H1 (cell line): ENCODE measurements at regions not wholly inside any gene's neighbourhood (a gene's known extent, or its start where the extent isn't known, plus 50 kb on each side); places are given as distances from the start of the nearest gene placed in this dataset.

ENCODE experiments used
- CTCF ChIA-PET: fragments of 300-600 bp; sonication (Branson Sonifier 250); formaldehyde crosslinking; loops from one replicate; lab custom pipeline; 2021; ENCODE audit not compliant: partially characterized antibody; lab: Charles Lee
- POLR2A ChIA-PET: fragments of 300-600 bp; sonication (Branson Sonifier 250); formaldehyde crosslinking; loops from one replicate; lab custom pipeline; 2021; ENCODE audit warnings: inconsistent platforms; ENCODE audit not compliant: partially characterized antibody; lab: Charles Lee
- DNase-seq, 2 experiments: peaks; one replicate each; pipeline versions ENCODE4 v3.0.0 to v3.0.0-alpha.2; 2010 to 2022; ENCODE audit warnings: low spot score in 2 of 2, low read depth in 1 of 2, mixed read lengths in 1 of 2
- FAIRE-seq: peaks from 2 replicates; lab custom pipeline; 2011; peaks lifted over from hg19 to GRCh38; lab: Jason Lieb, UNC
- H2AFZ ChIP-seq: 2 replicates; pipeline ENCODE4 v1.8.1; 2012; ENCODE audit warnings: low read length, inconsistent platforms
- H2AK5ac ChIP-seq: 2 replicates; pipeline ENCODE4 v1.6.1; 2013; ENCODE audit warnings: low read depth, low read length
- H2BK120ac ChIP-seq: replicated peaks from 2 replicates; pipeline ENCODE3; 2013; ENCODE audit warnings: low read depth, low read length, inconsistent platforms
- H2BK12ac ChIP-seq: 2 replicates; pipeline ENCODE4 v1.6.1; 2013; ENCODE audit warnings: low read depth, low read length
- H2BK15ac ChIP-seq: 2 replicates; pipeline ENCODE4 v1.6.1; 2013; ENCODE audit warnings: low read length
- H2BK20ac ChIP-seq: 2 replicates; pipeline ENCODE4 v1.6.1; 2013; ENCODE audit warnings: low read length
- H2BK5ac ChIP-seq: 2 replicates; pipeline ENCODE4 v1.6.1; 2013; ENCODE audit warnings: low read depth, low read length
- H3K14ac ChIP-seq: 2 replicates; pipeline ENCODE4 v1.6.1; 2013; ENCODE audit warnings: inconsistent platforms; ENCODE audit not compliant: insufficient read length
- H3K18ac ChIP-seq: 2 replicates; pipeline ENCODE4 v1.6.1; 2013; ENCODE audit warnings: low read length; ENCODE audit errors: extremely low read depth
- H3K23ac ChIP-seq: 2 replicates; pipeline ENCODE4 v1.6.1; 2013; ENCODE audit warnings: inconsistent platforms; ENCODE audit not compliant: insufficient read length
- H3K23me2 ChIP-seq: 2 replicates; pipeline ENCODE4 v1.6.1; 2013; ENCODE audit warnings: low read depth, low read length
- H3K27ac ChIP-seq: 2 replicates; pipeline ENCODE4 v1.6.1; 2011; ENCODE audit warnings: low read depth, low read length, inconsistent platforms
- H3K27me3 ChIP-seq, 4 experiments: replicated peaks in 1 of 4; 1 replicate in 1 of 4; 2 replicates in 3 of 4; pipeline versions ENCODE4 v1.6.1 to v1.8.1; 2011 to 2013; ENCODE audit warnings: low read length in 3 of 4, mild to moderate bottlenecking in 3 of 4, inconsistent platforms in 2 of 4, mixed read lengths in 2 of 4, moderate library complexity in 1 of 4; ENCODE audit not compliant: control insufficient read depth in 3 of 4, insufficient read depth in 3 of 4; ENCODE audit errors: extremely low read depth in 1 of 4
- H3K36me3 ChIP-seq, 4 experiments: 2 replicates each; pipeline versions ENCODE4 v1.6.1 to v1.8.1; 2011 to 2013; ENCODE audit warnings: mild to moderate bottlenecking in 4 of 4, low read length in 3 of 4, moderate library complexity in 2 of 4, control low read depth in 1 of 4, inconsistent platforms in 1 of 4; ENCODE audit not compliant: insufficient read depth in 4 of 4, control insufficient read depth in 2 of 4
- H3K4ac ChIP-seq: replicated peaks from 2 replicates; pipeline ENCODE3; 2013; ENCODE audit warnings: low read length, low read depth, mixed read lengths, inconsistent platforms; ENCODE audit not compliant: insufficient read length
- H3K4me1 ChIP-seq, 4 experiments: replicated peaks in 1 of 4; 1 replicate in 1 of 4; 2 replicates in 3 of 4; pipeline versions ENCODE4 v1.6.1 to v1.8.1; 2011 to 2013; ENCODE audit warnings: low read length in 3 of 4, inconsistent platforms in 2 of 4, mixed read lengths in 1 of 4; ENCODE audit not compliant: insufficient read depth in 4 of 4, control insufficient read depth in 3 of 4
- H3K4me2 ChIP-seq, 2 experiments: 2 replicates each; pipeline versions ENCODE4 v1.6.1 to v1.8.1; 2011 to 2013; ENCODE audit warnings: low read depth in 2 of 2, low read length in 2 of 2, control low read depth in 1 of 2, inconsistent platforms in 1 of 2, mild to moderate bottlenecking in 1 of 2; ENCODE audit not compliant: insufficient read depth in 1 of 2
- H3K4me3 ChIP-seq, 4 experiments: fragments of 200-600, 300-600 bp in 1 of 4; sonication (generic), shearing (Covaris generic), sonication (Bioruptor Twin) in 1 of 4; 2 replicates each; pipeline versions ENCODE4 v1.5.1 to v1.8.1; 2011 to 2016; ENCODE audit warnings: low read length in 4 of 4, low read depth in 3 of 4, control low read depth in 2 of 4, inconsistent platforms in 2 of 4, mild to moderate bottlenecking in 2 of 4, mixed read lengths in 1 of 4, moderate library complexity in 1 of 4; ENCODE audit not compliant: insufficient read depth in 2 of 4; ENCODE audit errors: extremely low read depth in 1 of 4
- H3K56ac ChIP-seq: replicated peaks from 2 replicates; pipeline ENCODE3; 2013; ENCODE audit warnings: low read depth, mild to moderate bottlenecking, mixed read lengths, low read length, inconsistent platforms; ENCODE audit not compliant: insufficient read length
- H3K79me1 ChIP-seq: 2 replicates; pipeline ENCODE4 v1.6.1; 2013; ENCODE audit warnings: low read depth, low read length, control low read depth
- H3K79me2 ChIP-seq, 2 experiments: 2 replicates each; pipeline versions ENCODE4 v1.6.1 to v1.8.1; 2012 to 2013; ENCODE audit warnings: low read length in 2 of 2, mild to moderate bottlenecking in 2 of 2, inconsistent platforms in 1 of 2; ENCODE audit not compliant: insufficient read depth in 2 of 2, control insufficient read depth in 1 of 2
- H3K9ac ChIP-seq, 4 experiments: replicated peaks in 1 of 4; 1 replicate in 1 of 4; 2 replicates in 3 of 4; pipeline versions ENCODE4 v1.6.1 to v1.8.1; 2011 to 2013; ENCODE audit warnings: low read depth in 3 of 4, low read length in 3 of 4, control low read depth in 2 of 4, mild to moderate bottlenecking in 2 of 4, moderate library complexity in 2 of 4, inconsistent platforms in 1 of 4; ENCODE audit errors: extremely low read depth in 1 of 4
- H3K9me3 ChIP-seq, 2 experiments: 2 replicates each; pipeline versions ENCODE4 v1.6.1 to v1.8.1; 2012 to 2013; ENCODE audit warnings: mild to moderate bottlenecking in 2 of 2, moderate library complexity in 2 of 2, control low read depth in 1 of 2, inconsistent platforms in 1 of 2, low read depth in 1 of 2, low read length in 1 of 2, mixed read lengths in 1 of 2; ENCODE audit not compliant: insufficient read depth in 2 of 2
- H4K20me1 ChIP-seq, 2 experiments: replicated peaks in 1 of 2; 2 replicates each; pipeline versions ENCODE3 to v1.8.1; 2011 to 2013; ENCODE audit warnings: inconsistent platforms in 2 of 2, low read length in 2 of 2, mild to moderate bottlenecking in 1 of 2; ENCODE audit not compliant: insufficient read depth in 2 of 2, control insufficient read depth in 1 of 2
- H4K5ac ChIP-seq: 2 replicates; pipeline ENCODE4 v1.6.1; 2013; ENCODE audit warnings: low read length, low read depth, mixed read lengths, inconsistent platforms; ENCODE audit not compliant: insufficient read length
- H4K8ac ChIP-seq: 2 replicates; pipeline ENCODE4 v1.8.0; 2013; ENCODE audit warnings: mild to moderate bottlenecking, moderate library complexity, low read length, inconsistent platforms; ENCODE audit not compliant: insufficient read depth; ENCODE audit errors: extremely low read depth
- H4K91ac ChIP-seq: replicated peaks from 2 replicates; pipeline ENCODE3; 2013; ENCODE audit warnings: low read length, mixed read lengths, inconsistent platforms; ENCODE audit not compliant: insufficient read length
- BACH1 ChIP-seq: IDR thresholded peaks from 2 replicates; pipeline ENCODE4 v1.6.1; 2012; ENCODE audit warnings: low read length, improper control_type of control experiment
- BRCA1 ChIP-seq: IDR thresholded peaks from 2 replicates; pipeline ENCODE4 v1.6.1; 2012; ENCODE audit warnings: low read depth, low read length, improper control_type of control experiment
- KDM4A ChIP-seq: IDR thresholded peaks from one replicate; pipeline ENCODE4 v1.7.1; 2012; ENCODE audit warnings: low read depth, mild to moderate bottlenecking, moderate library complexity, low read length, inconsistent platforms; ENCODE audit not compliant: severe bottlenecking
- POU5F1 ChIP-seq: IDR thresholded peaks from 2 replicates; pipeline ENCODE4 v1.6.1; 2011; ENCODE audit warnings: low read depth, mild to moderate bottlenecking, low read length, moderate library complexity
- TAF1 ChIP-seq: IDR thresholded peaks from 2 replicates; pipeline ENCODE4 v1.6.1; 2011; ENCODE audit warnings: mild to moderate bottlenecking, low read depth, low read length
- WGBS, 2 experiments: shearing (Covaris generic) in 1 of 2; methylation state at CpG; one replicate each; pipeline versions ENCODE4 v1.1.6 to v1.1.7; 2013 to 2015; ENCODE audit warnings: low lambda C conversion rate in 2 of 2, mixed read lengths in 2 of 2, inconsistent platforms in 1 of 2, low coverage in 1 of 2, missing lambda C conversion rate in 1 of 2; ENCODE audit not compliant: insufficient replicate concordance in 2 of 2, insufficient coverage in 1 of 2, insufficient read length in 1 of 2; ENCODE audit errors: extremely low coverage in 1 of 2, missing lambda C conversion rate in 1 of 2; 5-methylcytosine and 5-hydroxymethylcytosine counted together

DNA sequence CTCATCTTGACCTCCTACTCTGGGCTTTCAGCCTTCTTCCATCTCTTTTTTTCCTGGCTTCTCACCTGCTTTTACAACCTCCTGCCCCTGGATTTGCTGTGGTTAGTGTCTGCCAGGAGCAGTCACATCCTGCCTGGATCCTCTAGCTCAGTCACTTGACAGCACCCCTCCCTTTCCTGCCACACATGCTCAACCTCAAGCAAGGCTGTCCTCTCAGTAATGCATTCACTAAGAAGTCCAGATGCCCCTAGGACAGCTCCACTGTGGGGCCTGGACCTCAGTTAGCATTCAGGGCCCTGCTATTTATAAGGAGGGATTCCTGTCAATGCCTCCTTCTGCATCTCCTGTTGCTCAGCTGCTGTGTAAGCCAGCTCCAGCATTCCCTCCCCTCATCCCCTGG, 275.5 kb downstream of the SMAD2 start (continued):
- no peak for TF ChIP-seq KDM4A

DNA sequence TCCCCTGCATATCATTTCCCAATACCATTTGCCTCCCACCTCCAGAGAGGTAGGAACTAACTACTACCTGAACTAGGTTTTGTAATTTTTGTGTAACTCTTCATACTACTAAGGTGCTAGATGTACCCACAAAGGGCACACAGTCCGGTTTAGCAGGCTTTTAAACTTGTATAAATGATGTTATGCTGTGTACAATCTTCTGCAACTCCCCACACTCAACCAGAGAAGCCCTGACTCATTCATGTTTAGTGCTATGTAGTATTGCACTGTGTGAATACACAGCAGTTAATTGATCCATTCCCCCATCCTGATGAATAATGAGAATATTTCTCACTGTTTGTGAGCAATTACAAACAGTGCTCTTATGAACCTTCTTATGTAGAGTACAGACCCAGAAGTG, 285.6 kb downstream of the SMAD2 start:
- Histone ChIP-seq H3K36me3 (no peaks in the 10 kb centered on the region), H3K9me3 (peaks cover 6 to 7% of the 10 kb centered on the region in 2 experiments; a peak in 1 of 4 replicates), H2AFZ (no peak overlapping the region), H2BK5ac (no peak overlapping the region), H3K23ac (no peak overlapping the region), H3K4me3 (no peak overlapping the region), H2BK15ac (no peak overlapping the region), H3K79me1 (no peaks in the 10 kb centered on the region), H3K23me2 (no peaks in the 10 kb centered on the region), H3K14ac (no peak overlapping the region), H3K79me2 (no peaks in the 10 kb centered on the region), H3K4me2 (no peak overlapping the region)
- POLR2A ChIA-PET: no interaction called here
- FAIRE-seq: no peak
- TF ChIP-seq BRCA1: no peak
- no peak for TF ChIP-seq POU5F1
- no peak for TF ChIP-seq BACH1
- no peak for TF ChIP-seq TAF1
- TF ChIP-seq, all 59 proteins: peak for 0
- Histone ChIP-seq H4K8ac (no peak overlapping the region), H3K27me3 (no peaks in the 10 kb centered on the region), H2AK5ac (no peak overlapping the region), H3K4me1 (no peaks in the 10 kb centered on the region), H3K9ac (no peak overlapping the region), H2BK20ac (no peak overlapping the region), H2BK12ac (no peak overlapping the region), H3K27ac (no peak overlapping the region), H2BK120ac (no peak overlapping the region), H3K18ac (no peak overlapping the region), H3K56ac (no peak overlapping the region), H3K4ac (no peak overlapping the region), H4K91ac (no peak overlapping the region), H4K5ac (no peak overlapping the region), H4K20me1 (no peaks in the 10 kb centered on the region)
- CTCF ChIA-PET: no interaction called here
- DNase-seq: no peak
- 93% methylated on average over 1 of the region's 1 CpG; no CpG with 5 or more reads in 1 of the 2 experiments for WGBS, 2 experiments
